ENCODE measurements at regions not wholly inside any gene's neighbourhood (a gene's known extent, or its start where the extent isn't known, plus 50 kb on each side); places are given as distances from the start of the nearest gene placed in this dataset.

DNA sequence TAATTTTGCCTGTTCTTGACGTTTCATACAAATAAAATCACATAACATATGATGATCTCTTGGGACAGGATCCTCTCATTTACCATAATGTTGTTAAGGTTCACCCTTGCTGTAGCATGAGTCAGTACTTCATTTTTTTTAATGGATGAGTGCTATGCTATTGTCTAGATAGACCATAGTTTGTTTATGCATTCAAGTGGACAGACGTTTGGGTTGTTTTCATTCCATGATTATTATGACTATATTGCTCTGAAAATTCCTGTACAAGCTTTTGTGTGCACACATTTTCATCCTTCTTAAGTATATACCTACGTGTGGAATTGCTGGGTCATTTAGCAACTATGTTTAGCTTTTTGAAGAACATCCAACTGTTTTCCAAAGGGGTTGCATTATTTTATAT, 325.6 kb upstream of the TMEM132C start:
- Histone ChIP-seq H4K20me1 (ENCODE audit: insufficient read depth, low read length) (no peaks in the 10 kb centered on the region), H3K4me1 (ENCODE audit: insufficient read depth, low read length) (no peaks in the 10 kb centered on the region), H3K9me3 (ENCODE audit: low read depth, low read length) (peaks cover 2% of the 10 kb centered on the region), H3K4me2 (ENCODE audit: insufficient read depth, low read length) (no peak overlapping the region), H3K27me3 (ENCODE audit: insufficient read depth, low read length) (no peaks in the 10 kb centered on the region), H3K36me3 (ENCODE audit: insufficient read depth, low read length) (no peaks in the 10 kb centered on the region), H2AFZ (ENCODE audit: low read length) (no peak overlapping the region), H3K79me2 (ENCODE audit: insufficient read depth, low read length) (no peaks in the 10 kb centered on the region), H3K4me3 (ENCODE audit: insufficient read depth, low read length) (no peak overlapping the region), H3K27ac (ENCODE audit: low read depth, low read length) (no peak overlapping the region)
- TF ChIP-seq, protein P1, sequence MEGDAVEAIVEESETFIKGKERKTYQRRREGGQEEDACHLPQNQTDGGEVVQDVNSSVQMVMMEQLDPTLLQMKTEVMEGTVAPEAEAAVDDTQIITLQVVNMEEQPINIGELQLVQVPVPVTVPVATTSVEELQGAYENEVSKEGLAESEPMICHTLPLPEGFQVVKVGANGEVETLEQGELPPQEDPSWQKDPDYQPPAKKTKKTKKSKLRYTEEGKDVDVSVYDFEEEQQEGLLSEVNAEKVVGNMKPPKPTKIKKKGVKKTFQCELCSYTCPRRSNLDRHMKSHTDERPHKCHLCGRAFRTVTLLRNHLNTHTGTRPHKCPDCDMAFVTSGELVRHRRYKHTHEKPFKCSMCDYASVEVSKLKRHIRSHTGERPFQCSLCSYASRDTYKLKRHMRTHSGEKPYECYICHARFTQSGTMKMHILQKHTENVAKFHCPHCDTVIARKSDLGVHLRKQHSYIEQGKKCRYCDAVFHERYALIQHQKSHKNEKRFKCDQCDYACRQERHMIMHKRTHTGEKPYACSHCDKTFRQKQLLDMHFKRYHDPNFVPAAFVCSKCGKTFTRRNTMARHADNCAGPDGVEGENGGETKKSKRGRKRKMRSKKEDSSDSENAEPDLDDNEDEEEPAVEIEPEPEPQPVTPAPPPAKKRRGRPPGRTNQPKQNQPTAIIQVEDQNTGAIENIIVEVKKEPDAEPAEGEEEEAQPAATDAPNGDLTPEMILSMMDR (IDR thresholded peaks at IDR 0.05; ENCODE audit: extremely low read depth, low read depth, low read length): no peak
- DNase-seq (ENCODE audit: insufficient read length, low spot score, missing footprints): peak; percentile 80

DNA sequence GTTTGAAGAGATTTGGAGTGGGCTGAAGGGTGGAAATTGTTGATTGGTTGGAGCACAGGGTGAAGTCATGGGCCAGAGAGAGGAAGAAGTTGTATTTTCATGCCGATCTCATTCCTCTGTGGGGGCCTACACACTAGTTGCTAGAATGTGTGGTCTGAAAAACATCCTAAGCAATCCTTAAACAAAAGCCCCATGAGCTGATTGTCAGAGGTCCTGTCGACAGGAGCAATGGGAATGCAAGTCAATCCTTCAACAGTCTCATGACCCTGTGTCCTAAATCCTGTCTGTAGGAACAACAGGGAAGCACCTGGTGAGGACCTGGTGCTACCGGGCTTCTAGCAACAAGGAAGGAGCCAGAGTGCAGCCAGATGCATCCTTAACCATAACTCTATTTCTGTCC, 324.0 kb upstream of the TMEM132C start:
- Histone ChIP-seq H3K27ac (ENCODE audit: low read depth, low read length) (no peak overlapping the region), H3K4me1 (ENCODE audit: insufficient read depth, low read length) (no peaks in the 10 kb centered on the region)
- TF ChIP-seq, protein P1 (IDR thresholded peaks at IDR 0.05; ENCODE audit: extremely low read depth, low read depth, low read length): no peak

DNA sequence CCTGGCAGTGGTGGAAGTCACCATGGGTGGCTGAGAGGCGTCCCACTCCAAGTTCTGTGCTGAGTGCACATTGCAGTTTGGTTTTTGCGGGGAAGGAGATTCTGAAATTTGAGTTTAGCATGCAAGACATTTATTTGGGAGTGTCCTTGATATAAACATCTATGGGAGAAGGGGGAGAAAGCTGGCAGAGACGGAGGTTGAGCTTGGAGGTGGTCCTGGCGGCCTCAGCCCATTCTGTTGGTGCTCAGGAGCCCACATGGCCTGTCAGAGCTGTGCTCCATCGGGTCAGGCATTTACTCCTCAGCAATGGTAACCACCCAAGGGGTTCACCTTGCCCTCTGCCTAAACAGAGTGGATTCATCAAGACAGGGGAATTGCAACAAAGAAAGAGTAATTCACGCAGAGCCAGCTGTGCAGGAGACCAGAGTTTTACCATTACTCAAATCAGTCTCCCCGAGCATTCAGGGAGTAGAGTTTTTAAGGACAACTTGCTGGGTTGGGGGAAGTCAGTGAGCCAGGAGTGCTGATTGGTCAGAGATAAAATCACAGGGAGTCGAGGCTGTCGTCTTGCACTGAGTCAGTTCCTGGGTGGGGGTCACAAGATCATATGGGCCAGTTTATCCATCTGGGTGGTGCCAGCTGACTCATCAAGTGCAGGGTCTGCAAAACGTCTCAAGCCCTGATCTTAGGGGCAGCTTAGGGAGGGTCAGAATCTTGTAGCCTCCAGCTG, 323.3 kb upstream of the TMEM132C start:
- Histone ChIP-seq H3K36me3 (ENCODE audit: insufficient read depth, low read length) (no peaks in the 10 kb centered on the region), H3K4me1 (ENCODE audit: insufficient read depth, low read length) (no peaks in the 10 kb centered on the region), H3K9me3 (ENCODE audit: low read depth, low read length) (peaks cover 2% of the 10 kb centered on the region), H2AFZ (ENCODE audit: low read length) (no peak overlapping the region), H3K4me3 (ENCODE audit: insufficient read depth, low read length) (no peak overlapping the region), H3K4me2 (ENCODE audit: insufficient read depth, low read length) (no peak overlapping the region), H3K79me2 (ENCODE audit: insufficient read depth, low read length) (no peaks in the 10 kb centered on the region), H4K20me1 (ENCODE audit: insufficient read depth, low read length) (no peaks in the 10 kb centered on the region), H3K27ac (ENCODE audit: low read depth, low read length) (no peak overlapping the region), H3K27me3 (ENCODE audit: insufficient read depth, low read length) (no peaks in the 10 kb centered on the region)
- TF ChIP-seq, protein P1 (IDR thresholded peaks at IDR 0.05; ENCODE audit: extremely low read depth, low read depth, low read length): no peak
- no peak for DNase-seq (ENCODE audit: insufficient read length, low spot score, missing footprints)

More for the DNA sequence above, 324.0 kb upstream of the TMEM132C start:
- DNase-seq (ENCODE audit: insufficient read length, low spot score, missing footprints): no peak
- no peak overlapping the region for H2AFZ ChIP-seq (ENCODE audit: low read length)
- H3K4me3 ChIP-seq (ENCODE audit: insufficient read depth, low read length): no peak overlapping the region
- no peaks in the 10 kb centered on the region for H4K20me1 ChIP-seq (ENCODE audit: insufficient read depth, low read length)
- no peak overlapping the region for H3K4me2 ChIP-seq (ENCODE audit: insufficient read depth, low read length)
- H3K79me2 ChIP-seq (ENCODE audit: insufficient read depth, low read length): no peaks in the 10 kb centered on the region
- peaks cover 2% of the 10 kb centered on the region for H3K9me3 ChIP-seq (ENCODE audit: low read depth, low read length)
- H3K27me3 ChIP-seq (ENCODE audit: insufficient read depth, low read length): no peaks in the 10 kb centered on the region
- H3K36me3 ChIP-seq (ENCODE audit: insufficient read depth, low read length): no peaks in the 10 kb centered on the region

DNA sequence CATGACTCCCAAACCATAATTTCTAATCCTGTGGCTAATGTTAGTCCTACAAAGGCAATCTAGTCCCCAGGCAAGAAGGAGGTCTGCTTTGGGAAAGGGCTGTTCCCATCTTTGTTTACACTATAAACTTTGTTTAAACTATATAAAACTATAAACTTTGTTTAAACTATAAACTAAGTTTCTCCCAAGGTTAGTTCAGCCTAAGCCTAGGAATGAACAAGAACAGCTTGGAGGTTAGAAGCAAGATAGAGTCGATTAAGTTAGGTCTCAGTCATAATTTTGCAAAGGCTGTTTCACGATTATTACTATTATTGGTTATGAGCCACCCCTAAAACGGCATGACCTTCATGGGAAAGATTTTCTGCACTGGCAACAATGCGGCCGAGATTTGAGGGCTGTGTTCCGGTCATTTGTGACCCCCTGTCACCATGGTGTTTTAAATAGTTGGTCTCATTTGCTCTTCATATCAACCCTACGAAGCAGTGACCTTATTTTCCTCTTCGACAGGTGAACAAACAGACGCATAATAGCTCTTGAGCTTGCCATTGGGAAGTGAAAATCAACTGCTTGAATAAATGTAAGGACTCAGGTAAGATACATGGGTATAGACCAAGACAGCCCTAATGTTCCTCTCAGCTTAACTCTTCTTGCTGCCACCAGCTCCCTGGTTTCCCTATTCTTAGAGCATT, 322.6 kb upstream of the TMEM132C start:
- no peaks in the 10 kb centered on the region for H3K79me2 ChIP-seq (ENCODE audit: insufficient read depth, low read length)

More for the DNA sequence above, 322.6 kb upstream of the TMEM132C start:
- Histone ChIP-seq H3K9me3 (ENCODE audit: low read depth, low read length) (peaks cover 2% of the 10 kb centered on the region), H4K20me1 (ENCODE audit: insufficient read depth, low read length) (no peaks in the 10 kb centered on the region), H3K4me3 (ENCODE audit: insufficient read depth, low read length) (no peak overlapping the region), H3K27me3 (ENCODE audit: insufficient read depth, low read length) (no peaks in the 10 kb centered on the region), H3K27ac (ENCODE audit: low read depth, low read length) (no peak overlapping the region), H3K36me3 (ENCODE audit: insufficient read depth, low read length) (no peaks in the 10 kb centered on the region), H3K4me2 (ENCODE audit: insufficient read depth, low read length) (no peak overlapping the region), H2AFZ (ENCODE audit: low read length) (no peak overlapping the region), H3K4me1 (ENCODE audit: insufficient read depth, low read length) (no peaks in the 10 kb centered on the region)
- no peak for DNase-seq (ENCODE audit: insufficient read length, low spot score, missing footprints)
- TF ChIP-seq, protein P1 (IDR thresholded peaks at IDR 0.05; ENCODE audit: extremely low read depth, low read depth, low read length): no peak
